Transverse colon (tissue), 4 donors: ENCODE measurements at regions not wholly inside any gene's neighbourhood (a gene's known extent, or its start where the extent isn't known, plus 50 kb on each side); places are given as distances from the start of the nearest gene placed in this dataset.

Source experiments
- DNase-seq: peaks from one replicate; pipeline ENCODE4 v3.0.0-alpha.2; 2019
- H3K27ac ChIP-seq, 4 donors: fragments of 200-600 bp; sonication (generic); 2 replicates each; pipeline ENCODE4 v1.5.1; 2016 to 2018; ENCODE audit warnings: inconsistent platforms in 4 of 4
- H3K27me3 ChIP-seq: fragments of 200-600 bp; sonication (generic); 2 replicates; pipeline ENCODE4 v1.5.1; 2017; ENCODE audit warnings: inconsistent platforms
- H3K36me3 ChIP-seq, 4 donors: fragments of 200-600 bp; sonication (generic); 2 replicates each; pipeline ENCODE4 v1.5.1; 2017 to 2019; ENCODE audit warnings: inconsistent platforms in 4 of 4
- H3K4me1 ChIP-seq, 4 donors: fragments of 200-600 bp; sonication (generic); 2 replicates each; pipeline ENCODE4 v1.5.1; 2017 to 2020; ENCODE audit warnings: inconsistent platforms in 4 of 4
- H3K4me3 ChIP-seq, 4 donors: fragments of 200-600 bp; sonication (generic); 1 replicate in 1 of 4; 2 replicates in 3 of 4; pipeline versions ENCODE4 v1.5.1 to v1.6.1; 2017 to 2019; ENCODE audit warnings: inconsistent platforms in 4 of 4
- H3K9me3 ChIP-seq, 2 donors: fragments of 200-600 bp; sonication (generic); 2 replicates each; pipeline ENCODE4 v1.5.1; 2017 to 2019; ENCODE audit warnings: inconsistent platforms in 2 of 2
- CTCF ChIP-seq, 5 experiments: fragments of 200-600 bp in 3 of 5; fragments of 450-650 bp in 2 of 5; sonication (generic) in 3 of 5; IDR thresholded peaks; 1 replicate in 2 of 5; 2 replicates in 3 of 5; pipeline ENCODE4 v1.5.1; 2016 to 2017; ENCODE audit warnings: antibody characterized with exemption in 5 of 5, inconsistent platforms in 3 of 5, mild to moderate bottlenecking in 2 of 5, moderate library complexity in 1 of 5
- EP300 ChIP-seq: sonication (generic); formaldehyde crosslinking; IDR thresholded peaks from one replicate; pipeline ENCODE4 v1.6.1; 2017; ENCODE audit warnings: antibody characterized with exemption, low read depth
- POLR2A ChIP-seq: fragments of 450-650 bp; IDR thresholded peaks from one replicate; pipeline ENCODE4 v1.6.1; 2016; ENCODE audit warnings: antibody characterized with exemption, mild to moderate bottlenecking, moderate library complexity
- POLR2AphosphoS5 ChIP-seq, 3 donors: sonication (generic); formaldehyde crosslinking; IDR thresholded peaks; one replicate each; pipeline ENCODE4 v1.6.1; 2016; ENCODE audit warnings: antibody characterized with exemption in 3 of 3
- WGBS, 2 donors: methylation state at CpG; one replicate each; pipeline ENCODE4 v1.1.5; 2018; ENCODE audit warnings: low coverage in 1 of 2; 5-methylcytosine and 5-hydroxymethylcytosine counted together
- in situ Hi-C, 4 donors: fragments of 200-750 bp; cut with MboI; loops; one replicate each; pipeline versions ENCODE4 v1.15.0 to v1.15.1; 2017; ENCODE audit warnings: low sequenced_read_pairs in 3 of 4, low pct_ligation_motif_present in 1 of 4, low pct_unique_long_range_greater_than_20kb in 1 of 4
- intact Hi-C: fragments of 100-400 bp; cut with DNase I; formaldehyde crosslinking; loops from one replicate; pipeline ENCODE4 v1.15.1; 2023; ENCODE audit warnings: low total_unique reads

- no peak for TF ChIP-seq POLR2A
- no peak for TF ChIP-seq EP300
- no peak for TF ChIP-seq POLR2AphosphoS5 (IDR thresholded peaks at IDR 0.05)
- H3K27me3 ChIP-seq: no peaks in the 10 kb centered on the region
- no peak overlapping the region for H3K4me3 ChIP-seq
- intact Hi-C loops: no loop called here
- H3K4me1 ChIP-seq: no peaks in the 10 kb centered on the region
- H3K27ac ChIP-seq: no peak overlapping the region
- no peaks in the 10 kb centered on the region for H3K9me3 ChIP-seq
- in situ Hi-C loops: no loop called here
- DNase-seq: no peak
- no peaks in the 10 kb centered on the region for H3K36me3 ChIP-seq
- WGBS, 2 donors: 63 to 64% methylated on average over 2 of the region's 2 CpGs
Observed at GRCh38 chr1:30028283-30028682, 695.1 kb downstream of the MATN1 start.

DNA sequence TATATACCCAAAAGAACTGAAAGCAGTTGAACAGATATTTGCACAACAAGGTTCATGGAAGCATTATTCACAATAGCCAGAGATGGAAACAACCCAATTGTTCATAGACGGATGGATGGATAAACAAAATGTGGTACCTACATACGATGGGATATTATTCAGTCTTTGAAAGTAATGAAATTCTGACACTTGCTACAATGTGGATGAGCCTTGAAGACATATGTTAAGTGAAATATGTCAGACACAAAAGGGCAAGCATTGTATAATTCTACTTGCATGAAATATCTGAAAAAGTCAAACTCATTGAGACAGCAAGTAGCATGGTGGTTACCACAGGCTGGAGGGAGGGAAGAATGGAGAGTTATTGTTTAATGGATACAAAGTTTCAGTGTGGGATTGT, 696.1 kb downstream of the MATN1 start:
- 73 to 100% methylated on average over 2 of the region's 2 CpGs for WGBS, 2 donors
- in situ Hi-C loops: no loop called here

DNA sequence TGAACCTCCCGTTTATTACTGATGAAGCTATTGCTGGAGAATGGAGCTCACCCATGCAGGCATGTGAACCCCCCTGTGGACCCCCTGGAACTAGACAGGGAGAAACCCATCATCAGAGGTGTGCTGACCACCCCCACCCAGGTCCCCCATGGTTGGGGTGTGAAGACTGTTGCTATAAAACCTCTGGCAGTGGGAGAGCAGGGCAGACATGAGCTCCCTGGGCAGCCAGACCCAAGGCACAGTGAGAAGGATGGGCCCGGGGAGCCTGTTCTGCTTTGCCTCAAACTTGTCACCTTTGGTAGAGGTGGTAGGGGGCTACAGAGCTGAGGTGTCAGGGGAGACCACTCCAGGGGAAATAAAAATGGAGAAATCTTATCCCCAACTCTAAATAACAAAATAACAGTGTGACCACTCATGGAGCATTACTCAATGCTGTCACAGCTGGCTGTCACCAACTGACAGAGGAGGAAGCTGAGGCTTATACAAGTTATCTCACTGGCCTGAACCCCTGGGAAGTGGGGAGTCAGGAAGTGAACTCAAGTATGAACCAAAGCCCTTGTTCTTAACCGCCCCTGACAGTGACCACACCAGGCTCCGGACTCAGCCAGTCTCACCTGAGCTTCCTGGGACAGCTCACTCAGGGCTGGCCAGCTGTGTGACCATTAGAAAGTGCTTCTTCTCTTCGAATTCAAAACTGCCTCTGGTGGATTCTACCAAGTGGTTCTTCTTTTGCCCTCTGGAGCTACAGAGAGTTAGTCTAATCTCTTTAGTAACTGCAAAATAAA, 698.8 kb downstream of the MATN1 start:
- WGBS, 2 donors: 67 to 100% methylated on average over 1 to 5 of the region's 5 CpGs
- DNase-seq: no peak
- no peaks in the 10 kb centered on the region for H3K27me3 ChIP-seq
- intact Hi-C loops: no loop called here
- no peaks in the 10 kb centered on the region for H3K9me3 ChIP-seq
- H3K27ac ChIP-seq: no peak overlapping the region
- H3K36me3 ChIP-seq: no peaks in the 10 kb centered on the region
- in situ Hi-C loops: no loop called here
- no peaks in the 10 kb centered on the region for H3K4me1 ChIP-seq
- no peak overlapping the region for H3K4me3 ChIP-seq
- TF ChIP-seq POLR2AphosphoS5 (IDR thresholded peaks at IDR 0.05) (no peak), CTCF (IDR thresholded peaks at IDR 0.05) (no peak), POLR2A (no peak), EP300 (no peak)

More for the DNA sequence above, 696.1 kb downstream of the MATN1 start:
- H3K27me3 ChIP-seq: no peaks in the 10 kb centered on the region
- no peak for TF ChIP-seq CTCF (IDR thresholded peaks at IDR 0.05)
- TF ChIP-seq POLR2AphosphoS5 (IDR thresholded peaks at IDR 0.05): no peak
- TF ChIP-seq EP300: no peak
- TF ChIP-seq POLR2A: no peak
- H3K4me3 ChIP-seq: no peak overlapping the region
- DNase-seq: no peak
- H3K36me3 ChIP-seq: no peaks in the 10 kb centered on the region
- H3K27ac ChIP-seq: no peak overlapping the region
- H3K4me1 ChIP-seq: no peaks in the 10 kb centered on the region
- intact Hi-C loops: no loop called here
- H3K9me3 ChIP-seq: no peaks in the 10 kb centered on the region

- no peak overlapping the region for H3K4me3 ChIP-seq
- no peak overlapping the region for H3K27ac ChIP-seq
- DNase-seq: no peak
- no peaks in the 10 kb centered on the region for H3K36me3 ChIP-seq
- TF ChIP-seq POLR2A: no peak
- TF ChIP-seq EP300: no peak
- TF ChIP-seq CTCF (IDR thresholded peaks at IDR 0.05): no peak
- no peak for TF ChIP-seq POLR2AphosphoS5 (IDR thresholded peaks at IDR 0.05)
- in situ Hi-C loops (no loop called here), intact Hi-C loops (no loop called here)
- H3K4me1 ChIP-seq: no peaks in the 10 kb centered on the region
- H3K9me3 ChIP-seq: no peaks in the 10 kb centered on the region
- H3K27me3 ChIP-seq: no peaks in the 10 kb centered on the region
- 73% methylated on average over 2 of the region's 2 CpGs; no CpG with 5 or more reads in 1 of the 2 donors for WGBS, 2 donors
Observed at GRCh38 chr1:30023339-30024022, 699.9 kb downstream of the MATN1 start.
